Ovary (tissue), 3 donors: ENCODE measurements at regions not wholly inside any gene's neighbourhood (a gene's known extent, or its start where the extent isn't known, plus 50 kb on each side); places are given as distances from the start of the nearest gene placed in this dataset.

Experiments used
- EP300 ChIP-seq: sonication (generic); formaldehyde crosslinking; IDR thresholded peaks from one replicate; pipeline ENCODE4 v1.6.1; 2017; ENCODE audit warnings: antibody characterized with exemption
- POLR2A ChIP-seq: fragments of 450-650 bp; IDR thresholded peaks from one replicate; pipeline ENCODE4 v1.6.1; 2017; ENCODE audit warnings: antibody characterized with exemption, mild to moderate bottlenecking, moderate library complexity
- TF ChIP-seq, protein P1 (sequence below), 3 donors: fragments of 450-650 bp in 2 of 3; fragments of 200-600 bp in 1 of 3; IDR thresholded peaks; one replicate each; pipeline versions ENCODE4 v1.5.1 to v1.8.0; 2016 to 2022; ENCODE audit warnings: antibody characterized with exemption in 3 of 3, mild to moderate bottlenecking in 1 of 3
- donor health status: DM: no; HTN: no; CAD: no.

GRCh38 chr4:171601091-171601490 lies 212.1 kb upstream of the GALNTL6 start:
- TF ChIP-seq, protein P1, sequence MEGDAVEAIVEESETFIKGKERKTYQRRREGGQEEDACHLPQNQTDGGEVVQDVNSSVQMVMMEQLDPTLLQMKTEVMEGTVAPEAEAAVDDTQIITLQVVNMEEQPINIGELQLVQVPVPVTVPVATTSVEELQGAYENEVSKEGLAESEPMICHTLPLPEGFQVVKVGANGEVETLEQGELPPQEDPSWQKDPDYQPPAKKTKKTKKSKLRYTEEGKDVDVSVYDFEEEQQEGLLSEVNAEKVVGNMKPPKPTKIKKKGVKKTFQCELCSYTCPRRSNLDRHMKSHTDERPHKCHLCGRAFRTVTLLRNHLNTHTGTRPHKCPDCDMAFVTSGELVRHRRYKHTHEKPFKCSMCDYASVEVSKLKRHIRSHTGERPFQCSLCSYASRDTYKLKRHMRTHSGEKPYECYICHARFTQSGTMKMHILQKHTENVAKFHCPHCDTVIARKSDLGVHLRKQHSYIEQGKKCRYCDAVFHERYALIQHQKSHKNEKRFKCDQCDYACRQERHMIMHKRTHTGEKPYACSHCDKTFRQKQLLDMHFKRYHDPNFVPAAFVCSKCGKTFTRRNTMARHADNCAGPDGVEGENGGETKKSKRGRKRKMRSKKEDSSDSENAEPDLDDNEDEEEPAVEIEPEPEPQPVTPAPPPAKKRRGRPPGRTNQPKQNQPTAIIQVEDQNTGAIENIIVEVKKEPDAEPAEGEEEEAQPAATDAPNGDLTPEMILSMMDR (IDR thresholded peaks at IDR 0.05) = no peak
- TF ChIP-seq EP300 (no peak), POLR2A (no peak)
